ENCODE measurements at regions not wholly inside any gene's neighbourhood (a gene's known extent, or its start where the extent isn't known, plus 50 kb on each side); places are given as distances from the start of the nearest gene placed in this dataset.

GRCh38 chr18:37661478-37661877 is 95.9 kb upstream of the CELF4 start:
- Histone ChIP-seq H3K4me3 (no peak overlapping the region), H3K27ac (no peak overlapping the region), H3K9me3 (no peaks in the 10 kb centered on the region), H3K27me3 (no peaks in the 10 kb centered on the region), H3K36me3 (no peaks in the 10 kb centered on the region), H3K4me1 (no peaks in the 10 kb centered on the region)
- DNase-seq: no peak
- 85% methylated on average over 2 to 4 of the region's 4 CpGs for WGBS, 2 donors (ENCODE audit: low coverage in 1 of 2)
- intact Hi-C loops (cut with DNase I; ENCODE audit: low total_unique reads): no loop called here
- in situ Hi-C loops (cut with MboI; ENCODE audit: low pct_ligation_motif_present in 1 of 4, low pct_unique_long_range_greater_than_20kb in 1 of 4, low sequenced_read_pairs in 3 of 4): no loop called here
- TF ChIP-seq EP300 (IDR thresholded peaks at IDR 0.05; ENCODE audit: low read depth): no peak
- TF ChIP-seq POLR2AphosphoS5 (IDR thresholded peaks at IDR 0.05): no peak
- no peak for TF ChIP-seq CTCF (IDR thresholded peaks at IDR 0.05)
- no peak for TF ChIP-seq POLR2A (IDR thresholded peaks at IDR 0.05)

- 73% methylated on average over 4 of the region's 4 CpGs; no CpG with 5 or more reads in 1 of the 2 donors for WGBS, 2 donors (ENCODE audit: low coverage in 1 of 2)
- Histone ChIP-seq H3K27me3 (no peaks in the 10 kb centered on the region), H3K27ac (no peak overlapping the region), H3K9me3 (no peaks in the 10 kb centered on the region), H3K4me3 (no peak overlapping the region), H3K36me3 (no peaks in the 10 kb centered on the region), H3K4me1 (no peaks in the 10 kb centered on the region)
- intact Hi-C loops (cut with DNase I; ENCODE audit: low total_unique reads): no loop called here
- in situ Hi-C loops (cut with MboI; ENCODE audit: low pct_ligation_motif_present in 1 of 4, low pct_unique_long_range_greater_than_20kb in 1 of 4, low sequenced_read_pairs in 3 of 4): no loop called here
- TF ChIP-seq POLR2AphosphoS5 (IDR thresholded peaks at IDR 0.05): no peak
- TF ChIP-seq CTCF (IDR thresholded peaks at IDR 0.05): no peak
- TF ChIP-seq EP300 (IDR thresholded peaks at IDR 0.05; ENCODE audit: low read depth): no peak
- TF ChIP-seq POLR2A (IDR thresholded peaks at IDR 0.05): no peak
- DNase-seq: no peak
Observed at GRCh38 chr18:37661061-37661460, 95.5 kb upstream of the CELF4 start.

- DNase-seq: no peak
- no peaks in the 10 kb centered on the region for H3K9me3 ChIP-seq
- no peak overlapping the region for H3K4me3 ChIP-seq
- WGBS, 2 donors (ENCODE audit: low coverage in 1 of 2): 69% methylated on average over 2 of the region's 2 CpGs; no CpG with 5 or more reads in 1 of the 2 donors
- H3K36me3 ChIP-seq: no peaks in the 10 kb centered on the region
- H3K27ac ChIP-seq: no peak overlapping the region
- intact Hi-C loops (cut with DNase I; ENCODE audit: low total_unique reads): no loop called here
- H3K4me1 ChIP-seq: no peaks in the 10 kb centered on the region
- TF ChIP-seq POLR2A (IDR thresholded peaks at IDR 0.05) (no peak), POLR2AphosphoS5 (IDR thresholded peaks at IDR 0.05) (no peak), EP300 (IDR thresholded peaks at IDR 0.05; ENCODE audit: low read depth) (no peak), CTCF (IDR thresholded peaks at IDR 0.05) (no peak)
- no peaks in the 10 kb centered on the region for H3K27me3 ChIP-seq
- in situ Hi-C loops (cut with MboI; ENCODE audit: low pct_ligation_motif_present in 1 of 4, low pct_unique_long_range_greater_than_20kb in 1 of 4, low sequenced_read_pairs in 3 of 4): no loop called here
Observed at GRCh38 chr18:37660658-37661057, 95.1 kb upstream of the CELF4 start.

GRCh38 chr18:37659906-37660305 is 94.3 kb upstream of the CELF4 start:
- in situ Hi-C loops (cut with MboI; ENCODE audit: low pct_ligation_motif_present in 1 of 4, low pct_unique_long_range_greater_than_20kb in 1 of 4, low sequenced_read_pairs in 3 of 4): no loop called here
- Histone ChIP-seq H3K4me3 (no peak overlapping the region), H3K4me1 (no peaks in the 10 kb centered on the region), H3K36me3 (no peaks in the 10 kb centered on the region), H3K27ac (no peak overlapping the region), H3K27me3 (no peaks in the 10 kb centered on the region), H3K9me3 (no peaks in the 10 kb centered on the region)
- intact Hi-C loops (cut with DNase I; ENCODE audit: low total_unique reads): no loop called here
- DNase-seq: no peak
- TF ChIP-seq POLR2A (IDR thresholded peaks at IDR 0.05) (no peak), POLR2AphosphoS5 (IDR thresholded peaks at IDR 0.05) (no peak), CTCF (IDR thresholded peaks at IDR 0.05) (no peak), EP300 (IDR thresholded peaks at IDR 0.05; ENCODE audit: low read depth) (no peak)
